ENCODE measurements at regions not wholly inside any gene's neighbourhood (a gene's known extent, or its start where the extent isn't known, plus 50 kb on each side); places are given as distances from the start of the nearest gene placed in this dataset.

GRCh38 chr6:141451511-141452353 is 681.0 kb upstream of the GJE1 start:
- DNase-seq (ENCODE audit: low spot score), result peak; percentile 24

- no peak for DNase-seq (ENCODE audit: low spot score)
Observed at GRCh38 chr6:141451181-141451510, 681.6 kb upstream of the GJE1 start.

GRCh38 chr6:141445928-141446628 is 686.6 kb upstream of the GJE1 start:
- no peak for DNase-seq (ENCODE audit: low spot score)

- DNase-seq (ENCODE audit: low spot score), result no peak
Observed at GRCh38 chr6:141443668-141444289, 688.9 kb upstream of the GJE1 start.

- DNase-seq (ENCODE audit: low spot score), result no peak
Observed at GRCh38 chr6:141443032-141443431, 689.7 kb upstream of the GJE1 start.

GRCh38 chr6:141439513-141439912 is 693.2 kb upstream of the GJE1 start:
- no peak for DNase-seq (ENCODE audit: low spot score)

- DNase-seq (ENCODE audit: low spot score), result no peak
Observed at GRCh38 chr6:141437685-141438084, 695.0 kb upstream of the GJE1 start.

GRCh38 chr6:141437011-141437410 is 695.7 kb upstream of the GJE1 start:
- DNase-seq (ENCODE audit: low spot score), result no peak

- DNase-seq (ENCODE audit: low spot score), result no peak
Observed at GRCh38 chr6:141426400-141426980, 706.2 kb upstream of the GJE1 start.

GRCh38 chr6:141421378-141421777 is 711.3 kb upstream of the GJE1 start:
- no peak for DNase-seq (ENCODE audit: low spot score)

GRCh38 chr6:141418076-141418475 is 714.6 kb upstream of the GJE1 start:
- no peak for DNase-seq (ENCODE audit: low spot score)

- no peak for DNase-seq (ENCODE audit: low spot score)
Observed at GRCh38 chr6:141415896-141416295, 716.8 kb upstream of the GJE1 start.

- DNase-seq (ENCODE audit: low spot score), result peak; percentile 85
Observed at GRCh38 chr6:141413196-141413595, 719.5 kb upstream of the GJE1 start.

- no peak for DNase-seq (ENCODE audit: low spot score)
Observed at GRCh38 chr6:141406761-141407160, 726.0 kb upstream of the GJE1 start.

GRCh38 chr6:141403827-141404226 is 728.9 kb upstream of the GJE1 start:
- DNase-seq (ENCODE audit: low spot score), result peak; percentile 17

- DNase-seq (ENCODE audit: low spot score), result no peak
Observed at GRCh38 chr6:141403103-141403502, 729.6 kb upstream of the GJE1 start.

GRCh38 chr6:141402489-141402888 is 730.2 kb upstream of the GJE1 start:
- DNase-seq (ENCODE audit: low spot score), result no peak

- no peak for DNase-seq (ENCODE audit: low spot score)
Observed at GRCh38 chr6:141401851-141402250, 730.9 kb upstream of the GJE1 start.

GRCh38 chr6:141401168-141401567 is 731.6 kb upstream of the GJE1 start:
- DNase-seq (ENCODE audit: low spot score), result peak; percentile 60

GRCh38 chr6:141398949-141399348 is 733.8 kb upstream of the GJE1 start:
- DNase-seq (ENCODE audit: low spot score), result no peak

GRCh38 chr6:141395443-141396008 is 737.2 kb upstream of the GJE1 start:
- no peak for DNase-seq (ENCODE audit: low spot score)

GRCh38 chr6:141394565-141395051 is 738.1 kb upstream of the GJE1 start:
- no peak for DNase-seq (ENCODE audit: low spot score)

Measured in umbilical cord (tissue), 1 donor.